ENCODE measurements at regions not wholly inside any gene's neighbourhood (a gene's known extent, or its start where the extent isn't known, plus 50 kb on each side); places are given as distances from the start of the nearest gene placed in this dataset.

DNA sequence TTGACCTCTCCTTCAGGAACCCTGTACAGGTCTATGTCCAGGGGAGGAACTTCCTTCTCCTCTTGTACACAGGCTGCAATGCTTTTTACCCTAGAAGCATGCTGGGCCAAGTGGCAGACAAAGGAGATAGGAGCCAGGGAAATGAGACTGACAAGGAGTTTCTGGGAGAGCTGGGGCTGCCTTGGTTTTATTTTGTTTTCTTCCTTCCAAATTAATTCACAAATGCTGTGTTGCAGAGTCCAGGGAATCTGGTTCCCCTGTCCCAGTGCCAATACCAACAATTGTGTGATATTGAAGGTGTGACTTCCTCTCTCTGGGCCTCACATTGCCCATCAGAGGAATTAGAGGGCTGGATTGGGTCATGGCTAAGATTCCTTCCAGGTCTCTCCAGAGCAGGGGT, 224.8 kb upstream of the PPP2R3A start:
- TF ChIP-seq, protein P1, sequence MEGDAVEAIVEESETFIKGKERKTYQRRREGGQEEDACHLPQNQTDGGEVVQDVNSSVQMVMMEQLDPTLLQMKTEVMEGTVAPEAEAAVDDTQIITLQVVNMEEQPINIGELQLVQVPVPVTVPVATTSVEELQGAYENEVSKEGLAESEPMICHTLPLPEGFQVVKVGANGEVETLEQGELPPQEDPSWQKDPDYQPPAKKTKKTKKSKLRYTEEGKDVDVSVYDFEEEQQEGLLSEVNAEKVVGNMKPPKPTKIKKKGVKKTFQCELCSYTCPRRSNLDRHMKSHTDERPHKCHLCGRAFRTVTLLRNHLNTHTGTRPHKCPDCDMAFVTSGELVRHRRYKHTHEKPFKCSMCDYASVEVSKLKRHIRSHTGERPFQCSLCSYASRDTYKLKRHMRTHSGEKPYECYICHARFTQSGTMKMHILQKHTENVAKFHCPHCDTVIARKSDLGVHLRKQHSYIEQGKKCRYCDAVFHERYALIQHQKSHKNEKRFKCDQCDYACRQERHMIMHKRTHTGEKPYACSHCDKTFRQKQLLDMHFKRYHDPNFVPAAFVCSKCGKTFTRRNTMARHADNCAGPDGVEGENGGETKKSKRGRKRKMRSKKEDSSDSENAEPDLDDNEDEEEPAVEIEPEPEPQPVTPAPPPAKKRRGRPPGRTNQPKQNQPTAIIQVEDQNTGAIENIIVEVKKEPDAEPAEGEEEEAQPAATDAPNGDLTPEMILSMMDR (IDR thresholded peaks at IDR 0.05) = no peak
- TF ChIP-seq POLR2AphosphoS5 (IDR thresholded peaks at IDR 0.05) = no peak
- no peak for TF ChIP-seq POLR2A (IDR thresholded peaks at IDR 0.05; ENCODE audit: low read depth)
- no peak for TF ChIP-seq EP300 (IDR thresholded peaks at IDR 0.05)
